ENCODE measurements at regions not wholly inside any gene's neighbourhood (a gene's known extent, or its start where the extent isn't known, plus 50 kb on each side); places are given as distances from the start of the nearest gene placed in this dataset.

GRCh38 chr13:80965097-80965496 lies 624.2 kb upstream of the SPRY2 start:
- H3K4me2 ChIP-seq (replicated peaks; ENCODE audit: low read depth, low read length, poor library complexity, severe bottlenecking) = no peak overlapping the region
- H4K20me1 ChIP-seq (ENCODE audit: control insufficient read depth, insufficient read depth, low read length, poor library complexity, severe bottlenecking) = no peaks in the 10 kb centered on the region
- intact Hi-C loops (cut with micrococcal nuclease) = no loop called here
- peaks cover 0 to 8% of the 10 kb centered on the region in 2 donors for H3K4me1 ChIP-seq (ENCODE audit: control insufficient read depth in 2 of 2, insufficient read depth in 2 of 2, low read length in 2 of 2)
- H3K9me3 ChIP-seq (ENCODE audit: control extremely low read depth in 1 of 3, control insufficient read depth in 2 of 3, insufficient read depth in 1 of 3, low read length in 2 of 3) = no peaks in the 10 kb centered on the region
- H3K27ac ChIP-seq (ENCODE audit: low read length in 2 of 2) = no peak overlapping the region
- no peak overlapping the region for H2AFZ ChIP-seq (ENCODE audit: insufficient read depth, low read depth, low read length, poor library complexity, severe bottlenecking)
- H3K79me2 ChIP-seq (ENCODE audit: control insufficient read depth, insufficient read depth, low read length) = no peaks in the 10 kb centered on the region
- POLR2A ChIA-PET = no interaction called here
- Mint-ChIP-seq H3K4me1 (peaks cover 5% of the 10 kb centered on the region), H3K9me3 (ENCODE audit: insufficient read depth) (no peaks in the 10 kb centered on the region), H3K27me3 (no peaks in the 10 kb centered on the region), H3K4me3 (no peak overlapping the region), H3K27ac (no peak overlapping the region)
- DNase-seq (no peak), ATAC-seq (ENCODE audit: low read depth) (no peak)
- CTCF ChIA-PET = no interaction called here
- no peak overlapping the region for H3K4me3 ChIP-seq (ENCODE audit: control extremely low read depth in 1 of 5, extremely low read depth in 1 of 5, insufficient read depth in 1 of 5, low read depth in 2 of 5, low read length in 4 of 5)
- TF ChIP-seq CTCF (IDR thresholded peaks at IDR 0.05) (no peak), EZH2 (IDR thresholded peaks at IDR 0.05; ENCODE audit: borderline replicate concordance, insufficient read depth, low read depth, low read length, poor library complexity, severe bottlenecking) (no peak)
- no peak overlapping the region for H3K9ac ChIP-seq (ENCODE audit: low read length)
- H3K27me3 ChIP-seq (replicated peaks in 1 of 4; ENCODE audit: control extremely low read depth in 1 of 4, control insufficient read depth in 3 of 4, insufficient read depth in 4 of 4, low read length in 3 of 4) = no peaks in the 10 kb centered on the region
- no peaks in the 10 kb centered on the region for H3K36me3 ChIP-seq (replicated peaks in 1 of 2; ENCODE audit: control extremely low read depth in 1 of 2, control insufficient read depth in 1 of 2, extremely low read depth in 1 of 2, insufficient read depth in 2 of 2, low read length in 1 of 2)

GRCh38 chr13:80962855-80963254 lies 621.9 kb upstream of the SPRY2 start:
- no CpG with 5 or more reads among the region's 1 CpG for WGBS (ENCODE audit: insufficient coverage)
- ATAC-seq (ENCODE audit: low read depth) (no peak), DNase-seq (no peak)
- no peaks in the 10 kb centered on the region for H3K27me3 ChIP-seq (replicated peaks in 1 of 4; ENCODE audit: control extremely low read depth in 1 of 4, control insufficient read depth in 3 of 4, insufficient read depth in 4 of 4, low read length in 3 of 4)
- H3K4me3 ChIP-seq (ENCODE audit: control extremely low read depth in 1 of 5, extremely low read depth in 1 of 5, insufficient read depth in 1 of 5, low read depth in 2 of 5, low read length in 4 of 5) = no peak overlapping the region
- H3K9me3 ChIP-seq (ENCODE audit: control extremely low read depth in 1 of 3, control insufficient read depth in 2 of 3, insufficient read depth in 1 of 3, low read length in 2 of 3) = no peaks in the 10 kb centered on the region
- H3K4me2 ChIP-seq (replicated peaks; ENCODE audit: low read depth, low read length, poor library complexity, severe bottlenecking) = no peak overlapping the region
- H3K36me3 ChIP-seq (replicated peaks in 1 of 2; ENCODE audit: control extremely low read depth in 1 of 2, control insufficient read depth in 1 of 2, extremely low read depth in 1 of 2, insufficient read depth in 2 of 2, low read length in 1 of 2) = no peaks in the 10 kb centered on the region
- intact Hi-C loops (cut with micrococcal nuclease) = no loop called here
- ChIA-PET CTCF (no interaction called here), POLR2A (no interaction called here)
- H3K9ac ChIP-seq (ENCODE audit: low read length) = no peak overlapping the region
- H4K20me1 ChIP-seq (ENCODE audit: control insufficient read depth, insufficient read depth, low read length, poor library complexity, severe bottlenecking) = no peaks in the 10 kb centered on the region
- no peak overlapping the region for H3K4me3 Mint-ChIP-seq
- H3K27ac ChIP-seq (ENCODE audit: low read length in 2 of 2) = no peak overlapping the region
- no peak overlapping the region for H3K27ac Mint-ChIP-seq
- peaks cover 5% of the 10 kb centered on the region for H3K4me1 Mint-ChIP-seq
- no peaks in the 10 kb centered on the region for H3K79me2 ChIP-seq (ENCODE audit: control insufficient read depth, insufficient read depth, low read length)
- TF ChIP-seq CTCF (IDR thresholded peaks at IDR 0.05) (no peak), EZH2 (IDR thresholded peaks at IDR 0.05; ENCODE audit: borderline replicate concordance, insufficient read depth, low read depth, low read length, poor library complexity, severe bottlenecking) (no peak)
- H3K27me3 Mint-ChIP-seq = no peaks in the 10 kb centered on the region
- no peaks in the 10 kb centered on the region for H3K9me3 Mint-ChIP-seq (ENCODE audit: insufficient read depth)
- H3K4me1 ChIP-seq (ENCODE audit: control insufficient read depth in 2 of 2, insufficient read depth in 2 of 2, low read length in 2 of 2) = peaks cover 0 to 8% of the 10 kb centered on the region in 2 donors
- H2AFZ ChIP-seq (ENCODE audit: insufficient read depth, low read depth, low read length, poor library complexity, severe bottlenecking) = no peak overlapping the region
